Activated B cell treated with CpG ODN at 0.5 μM for 24 hours (primary cell): ENCODE measurements at regions not wholly inside any gene's neighbourhood (a gene's known extent, or its start where the extent isn't known, plus 50 kb on each side); places are given as distances from the start of the nearest gene placed in this dataset.

ENCODE experiments used
- ATAC-seq: fragments of 200-7000 bp; cut with Tn5 transposase; one replicate; pipeline ENCODE4 v1.10.0; 2021; ENCODE audit warnings: low read depth, mild to moderate bottlenecking, moderate library complexity
- CTCF ChIA-PET: fragments of 350-600 bp; sonication (Branson Sonifier 250); formaldehyde crosslinking; loops from one replicate; lab custom pipeline; 2021; ENCODE audit warnings: antibody characterized with exemption; lab: Charles Lee
- POLR2A ChIA-PET: fragments of 350-600 bp; sonication (Branson Sonifier 250); formaldehyde crosslinking; loops from one replicate; lab custom pipeline; 2021; ENCODE audit warnings: antibody characterized with exemption; lab: Charles Lee
- DNase-seq: peaks from one replicate; pipeline ENCODE4 v3.0.0; 2022
- H3K27ac Mint-ChIP-seq: one replicate; pipeline ENCODE4 v1.8.0; 2020; ENCODE audit warnings: mixed read lengths
- H3K27me3 Mint-ChIP-seq: one replicate; pipeline ENCODE4 v1.8.0; 2021; ENCODE audit warnings: mixed read lengths
- H3K36me3 Mint-ChIP-seq: one replicate; pipeline ENCODE4 v1.8.0; 2021; ENCODE audit warnings: low read depth, mixed read lengths
- H3K4me1 Mint-ChIP-seq: one replicate; pipeline ENCODE4 v1.8.0; 2021; ENCODE audit warnings: mixed read lengths
- H3K4me3 Mint-ChIP-seq: one replicate; pipeline ENCODE4 v1.8.0; 2020; ENCODE audit warnings: mild to moderate bottlenecking, mixed read lengths
- H3K9me3 Mint-ChIP-seq: one replicate; pipeline ENCODE4 v1.8.0; 2020; ENCODE audit warnings: mixed read lengths
- CTCF ChIP-seq: fragments of 200-600 bp; IDR thresholded peaks from one replicate; pipeline ENCODE4 v1.8.0; 2022; ENCODE audit warnings: antibody characterized with exemption, mild to moderate bottlenecking
- intact Hi-C: fragments of 100-400 bp; cut with micrococcal nuclease; formaldehyde crosslinking; loops from one replicate; pipeline ENCODE4 v1.15.1; 2024

DNA sequence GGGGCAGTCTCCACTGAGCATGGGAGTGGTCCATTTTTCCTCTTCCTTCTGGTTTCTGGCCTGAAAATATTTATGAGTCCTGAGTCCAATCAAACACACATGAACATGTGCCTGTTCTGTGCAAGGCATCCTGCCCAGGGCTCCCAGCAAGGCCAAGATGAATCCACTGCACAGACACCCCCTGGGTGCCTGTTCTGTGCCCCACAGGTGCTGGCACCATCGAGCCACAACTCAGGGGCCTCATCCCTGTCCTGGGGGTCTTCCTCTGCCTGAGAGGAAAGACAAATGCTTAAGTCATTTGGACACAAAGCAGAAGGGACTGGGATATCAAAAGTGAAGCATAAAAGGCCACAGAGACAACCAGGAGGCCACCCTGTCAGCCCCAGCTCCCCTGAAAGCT lies 87.4 kb upstream of the IQSEC1 start:
- H3K4me3 Mint-ChIP-seq = no peak overlapping the region
- peaks cover 3% of the 10 kb centered on the region for H3K36me3 Mint-ChIP-seq
- peaks cover 6% of the 10 kb centered on the region for H3K27me3 Mint-ChIP-seq
- intact Hi-C loops = no loop called here
- ChIA-PET CTCF (no interaction called here), POLR2A (no interaction called here)
- TF ChIP-seq CTCF = no peak
- H3K4me1 Mint-ChIP-seq = no peaks in the 10 kb centered on the region
- ATAC-seq = no peak
- peaks cover 6% of the 10 kb centered on the region for H3K9me3 Mint-ChIP-seq
- DNase-seq = no peak
- H3K27ac Mint-ChIP-seq = no peak overlapping the region

DNA sequence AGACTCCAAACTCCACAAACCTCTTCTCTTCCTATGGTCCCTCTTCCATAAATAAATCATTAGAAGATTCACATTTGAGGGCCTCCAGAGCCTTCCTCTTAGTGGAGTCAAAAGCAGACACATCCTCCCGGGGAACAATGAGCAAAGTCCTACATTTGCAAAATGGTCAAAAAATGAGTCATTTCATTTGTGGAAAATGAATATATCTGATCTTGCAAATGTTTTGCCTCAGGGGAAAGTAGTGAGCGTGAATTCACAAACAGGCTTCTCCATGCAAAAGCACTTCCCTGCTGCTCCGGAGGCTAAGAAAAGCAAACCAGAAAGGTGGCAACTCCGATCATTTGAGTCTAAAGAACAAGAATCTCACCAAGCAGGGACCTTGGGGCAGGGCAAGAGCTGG lies 86.7 kb upstream of the IQSEC1 start:
- intact Hi-C loops = no loop called here
- H3K9me3 Mint-ChIP-seq = peaks cover 12% of the 10 kb centered on the region
- CTCF ChIA-PET = no interaction called here
- H3K4me3 Mint-ChIP-seq = no peak overlapping the region
- peaks cover 6% of the 10 kb centered on the region for H3K27me3 Mint-ChIP-seq
- no peak overlapping the region for H3K27ac Mint-ChIP-seq
- no peak for TF ChIP-seq CTCF
- no peak for ATAC-seq
- DNase-seq = no peak
- POLR2A ChIA-PET = no interaction called here
- no peaks in the 10 kb centered on the region for H3K4me1 Mint-ChIP-seq
- peaks cover 3% of the 10 kb centered on the region for H3K36me3 Mint-ChIP-seq

- TF ChIP-seq CTCF = no peak
- H3K4me3 Mint-ChIP-seq = no peak overlapping the region
- peaks cover 6% of the 10 kb centered on the region for H3K27me3 Mint-ChIP-seq
- no peak overlapping the region for H3K27ac Mint-ChIP-seq
- no peak for ATAC-seq
- no peak for DNase-seq
- ChIA-PET POLR2A (no interaction called here), CTCF (no interaction called here)
- intact Hi-C loops = no loop called here
- peaks cover 16% of the 10 kb centered on the region for H3K9me3 Mint-ChIP-seq
- no peaks in the 10 kb centered on the region for H3K4me1 Mint-ChIP-seq
- peaks cover 3% of the 10 kb centered on the region for H3K36me3 Mint-ChIP-seq
These were observed 85.6 kb upstream of the IQSEC1 start for GRCh38 chr3:13158871-13159270.

- H3K36me3 Mint-ChIP-seq = peaks cover 3% of the 10 kb centered on the region
- DNase-seq = no peak
- no peak overlapping the region for H3K27ac Mint-ChIP-seq
- intact Hi-C loops = no loop called here
- TF ChIP-seq CTCF = no peak
- H3K4me3 Mint-ChIP-seq = no peak overlapping the region
- ATAC-seq = no peak
- CTCF ChIA-PET = no interaction called here
- H3K27me3 Mint-ChIP-seq = peaks cover 8% of the 10 kb centered on the region
- peaks cover 16% of the 10 kb centered on the region for H3K9me3 Mint-ChIP-seq
- POLR2A ChIA-PET = no interaction called here
- H3K4me1 Mint-ChIP-seq = no peaks in the 10 kb centered on the region
These were observed 85.2 kb upstream of the IQSEC1 start for GRCh38 chr3:13158408-13158807.

DNA sequence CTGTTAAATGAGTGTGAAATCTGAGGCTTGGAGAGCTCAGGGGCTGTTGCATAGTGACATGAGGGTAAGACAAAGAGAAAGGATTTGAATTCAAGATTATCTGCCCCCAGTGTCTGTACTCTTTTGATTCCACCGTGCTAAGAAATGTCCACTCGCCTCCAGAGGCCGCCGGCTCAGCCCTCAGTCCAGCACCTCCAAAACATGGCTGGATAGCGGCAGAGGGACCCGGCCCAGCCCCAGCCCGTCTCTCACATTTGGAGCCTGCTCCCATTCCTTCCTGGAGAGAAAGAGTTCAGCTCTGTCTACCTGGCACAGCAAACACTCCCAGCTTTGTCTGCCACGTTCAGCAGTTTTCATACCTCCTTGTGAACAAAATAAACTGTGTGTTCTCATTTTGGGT lies 84.8 kb upstream of the IQSEC1 start:
- peaks cover 16% of the 10 kb centered on the region for H3K9me3 Mint-ChIP-seq
- CTCF ChIA-PET = no interaction called here
- no peak for TF ChIP-seq CTCF
- no peaks in the 10 kb centered on the region for H3K4me1 Mint-ChIP-seq
- peaks cover 3% of the 10 kb centered on the region for H3K36me3 Mint-ChIP-seq
- no peak for DNase-seq
- intact Hi-C loops = no loop called here
- no peak overlapping the region for H3K27ac Mint-ChIP-seq
- no peak for ATAC-seq
- H3K4me3 Mint-ChIP-seq = no peak overlapping the region
- POLR2A ChIA-PET = no interaction called here
- peaks cover 8% of the 10 kb centered on the region for H3K27me3 Mint-ChIP-seq
